Vagina (tissue), 2 donors: ENCODE measurements at regions not wholly inside any gene's neighbourhood (a gene's known extent, or its start where the extent isn't known, plus 50 kb on each side); places are given as distances from the start of the nearest gene placed in this dataset.

Experiments used
- CTCF ChIP-seq, 3 experiments: fragments of 450-650 bp in 2 of 3; fragments of 200-600 bp in 1 of 3; sonication (generic) in 1 of 3; IDR thresholded peaks; one replicate each; pipeline ENCODE4 v1.5.1; 2017 to 2019; ENCODE audit warnings: antibody characterized with exemption in 3 of 3, mild to moderate bottlenecking in 2 of 3, moderate library complexity in 2 of 3
- POLR2A ChIP-seq, 2 donors: fragments of 450-650 bp; IDR thresholded peaks; one replicate each; pipeline ENCODE4 v1.6.1; 2017; ENCODE audit warnings: antibody characterized with exemption in 2 of 2, mild to moderate bottlenecking in 2 of 2, moderate library complexity in 2 of 2
- POLR2AphosphoS5 ChIP-seq, 2 donors: sonication (generic); formaldehyde crosslinking; IDR thresholded peaks; one replicate each; pipeline ENCODE4 v1.9.0; 2017; ENCODE audit warnings: antibody characterized with exemption in 2 of 2, mild to moderate bottlenecking in 2 of 2, low read depth in 1 of 2; ENCODE audit not compliant: insufficient read depth in 1 of 2

- TF ChIP-seq POLR2A (IDR thresholded peaks at IDR 0.05) (no peak), CTCF (IDR thresholded peaks at IDR 0.05) (no peak), POLR2AphosphoS5 (IDR thresholded peaks at IDR 0.05; ENCODE audit: insufficient read depth in 1 of 2, low read depth in 1 of 2) (no peak)
Measured at GRCh38 chr3:6578526-6578925, 282.4 kb upstream of the GRM7 start.
